HepG2 (cell line): ENCODE measurements at regions not wholly inside any gene's neighbourhood (a gene's known extent, or its start where the extent isn't known, plus 50 kb on each side); places are given as distances from the start of the nearest gene placed in this dataset.

Source experiments
- CTCF ChIP-seq: sonication (generic); formaldehyde crosslinking; IDR thresholded peaks from 2 replicates; pipeline ENCODE4 v1.5.0; 2020; ENCODE audit warnings: mild to moderate bottlenecking, missing genetic modification reagents, moderate library complexity
- KLF13 ChIP-seq: sonication (generic); formaldehyde crosslinking; IDR thresholded peaks from 2 replicates; pipeline ENCODE4 v1.4.0; 2020; ENCODE audit warnings: mild to moderate bottlenecking, missing genetic modification reagents
- NFIC ChIP-seq: IDR thresholded peaks from 2 replicates; pipeline ENCODE4 v1.6.1; 2012; ENCODE audit warnings: mild to moderate bottlenecking, low read length, inconsistent platforms
- SIN3B ChIP-seq: fragments of 150-350 bp; IDR thresholded peaks from 2 replicates; pipeline ENCODE4 v1.6.1; 2014; ENCODE audit warnings: low read length
- WIZ ChIP-seq: sonication (generic); formaldehyde crosslinking; IDR thresholded peaks from 2 replicates; pipeline ENCODE4 v1.5.1; 2020; ENCODE audit warnings: mild to moderate bottlenecking, missing genetic modification reagents
- ZNF331 ChIP-seq: sonication (generic); formaldehyde crosslinking; IDR thresholded peaks from 2 replicates; pipeline ENCODE4 v1.4.0; 2020; ENCODE audit warnings: missing genetic modification reagents
- ZSCAN25 ChIP-seq: sonication (generic); formaldehyde crosslinking; IDR thresholded peaks from 2 replicates; pipeline ENCODE4 v1.8.0; 2022; ENCODE audit warnings: mild to moderate bottlenecking, missing genetic modification reagents
- TF ChIP-seq, protein P1 (sequence below): sonication (generic); formaldehyde crosslinking; IDR thresholded peaks from 2 replicates; pipeline ENCODE4 v1.4.0; 2020; ENCODE audit warnings: missing genetic modification reagents, mild to moderate bottlenecking, borderline replicate concordance

DNA sequence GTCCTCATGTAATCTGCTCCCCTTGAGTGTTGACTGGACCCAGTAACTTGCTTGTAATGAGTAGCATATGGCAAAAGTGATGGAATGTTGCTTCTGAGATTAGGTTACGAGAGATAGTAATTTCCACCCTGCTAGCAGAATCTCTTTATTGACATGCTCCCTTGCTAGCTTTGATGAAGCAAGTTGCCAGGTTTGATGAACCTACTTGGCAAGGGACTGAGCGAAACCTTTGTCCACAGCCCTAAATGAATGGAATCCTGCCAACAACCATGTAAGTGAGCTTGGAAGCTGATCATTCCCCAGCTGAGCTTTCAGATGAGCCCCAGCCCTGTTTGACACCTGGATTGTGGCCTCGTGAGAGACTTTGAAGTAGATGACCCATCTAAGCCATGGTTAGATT, 120.8 kb upstream of the PLXNC1 start:
- TF ChIP-seq CTCF (CRISPR knock-in tag) (no peak), ZNF331 (CRISPR knock-in tag) (no peak), NFIC (no peak), KLF13 (CRISPR knock-in tag) (no peak), WIZ (CRISPR knock-in tag) (no peak), SIN3B (no peak), ZSCAN25 (CRISPR knock-in tag) (no peak)
- TF ChIP-seq, protein P1, sequence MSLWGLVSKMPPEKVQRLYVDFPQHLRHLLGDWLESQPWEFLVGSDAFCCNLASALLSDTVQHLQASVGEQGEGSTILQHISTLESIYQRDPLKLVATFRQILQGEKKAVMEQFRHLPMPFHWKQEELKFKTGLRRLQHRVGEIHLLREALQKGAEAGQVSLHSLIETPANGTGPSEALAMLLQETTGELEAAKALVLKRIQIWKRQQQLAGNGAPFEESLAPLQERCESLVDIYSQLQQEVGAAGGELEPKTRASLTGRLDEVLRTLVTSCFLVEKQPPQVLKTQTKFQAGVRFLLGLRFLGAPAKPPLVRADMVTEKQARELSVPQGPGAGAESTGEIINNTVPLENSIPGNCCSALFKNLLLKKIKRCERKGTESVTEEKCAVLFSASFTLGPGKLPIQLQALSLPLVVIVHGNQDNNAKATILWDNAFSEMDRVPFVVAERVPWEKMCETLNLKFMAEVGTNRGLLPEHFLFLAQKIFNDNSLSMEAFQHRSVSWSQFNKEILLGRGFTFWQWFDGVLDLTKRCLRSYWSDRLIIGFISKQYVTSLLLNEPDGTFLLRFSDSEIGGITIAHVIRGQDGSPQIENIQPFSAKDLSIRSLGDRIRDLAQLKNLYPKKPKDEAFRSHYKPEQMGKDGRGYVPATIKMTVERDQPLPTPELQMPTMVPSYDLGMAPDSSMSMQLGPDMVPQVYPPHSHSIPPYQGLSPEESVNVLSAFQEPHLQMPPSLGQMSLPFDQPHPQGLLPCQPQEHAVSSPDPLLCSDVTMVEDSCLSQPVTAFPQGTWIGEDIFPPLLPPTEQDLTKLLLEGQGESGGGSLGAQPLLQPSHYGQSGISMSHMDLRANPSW (CRISPR knock-in tag), result no peak
